PFSK-1 (cell line): ENCODE measurements at regions not wholly inside any gene's neighbourhood (a gene's known extent, or its start where the extent isn't known, plus 50 kb on each side); places are given as distances from the start of the nearest gene placed in this dataset.

Source experiments
- FOXP2 ChIP-seq: optimal IDR thresholded peaks from 2 replicates; pipeline ENCODE3; 2011; ENCODE audit warnings: borderline replicate concordance, control low read depth, inconsistent platforms; ENCODE audit not compliant: insufficient read depth; ENCODE audit errors: extremely low read length, extremely low read depth
- POLR2AphosphoS5 ChIP-seq: IDR thresholded peaks from 2 replicates; pipeline ENCODE4 v1.6.1; 2012; ENCODE audit warnings: low read depth, mild to moderate bottlenecking, control low read depth, low read length, moderate library complexity
- REST ChIP-seq, 2 experiments: IDR thresholded peaks; 2 replicates each; pipeline versions ENCODE4 v1.6.1 to v1.8.0; 2011 to 2012; ENCODE audit warnings: low read depth in 2 of 2, low read length in 2 of 2, control low read depth in 1 of 2, inconsistent platforms in 1 of 2, mild to moderate bottlenecking in 1 of 2, moderate library complexity in 1 of 2; ENCODE audit not compliant: insufficient read depth in 1 of 2
- SIN3A ChIP-seq: IDR thresholded peaks from 2 replicates; pipeline ENCODE4 v1.6.1; 2012; ENCODE audit warnings: mild to moderate bottlenecking, low read length, moderate library complexity, borderline replicate concordance; ENCODE audit not compliant: insufficient read depth
- TAF1 ChIP-seq: IDR thresholded peaks from 2 replicates; pipeline ENCODE4 v1.6.1; 2012; ENCODE audit warnings: low read length, control low read depth, borderline replicate concordance; ENCODE audit not compliant: insufficient read depth

GRCh38 chr2:84271977-84272376 lies 187.1 kb downstream of the SUCLG1 start:
- no peak for TF ChIP-seq POLR2AphosphoS5
- TF ChIP-seq FOXP2 = no peak
- no peak for TF ChIP-seq TAF1
- no peak for TF ChIP-seq REST (IDR thresholded peaks at IDR 0.05; ENCODE audit: insufficient read depth in 1 of 2, low read depth in 2 of 2, low read length in 2 of 2)
- TF ChIP-seq SIN3A = no peak

GRCh38 chr2:84257831-84258230 lies 201.2 kb downstream of the SUCLG1 start:
- TF ChIP-seq TAF1 (no peak), FOXP2 (no peak), REST (IDR thresholded peaks at IDR 0.05; ENCODE audit: insufficient read depth in 1 of 2, low read depth in 2 of 2, low read length in 2 of 2) (no peak), SIN3A (no peak), POLR2AphosphoS5 (no peak)

DNA sequence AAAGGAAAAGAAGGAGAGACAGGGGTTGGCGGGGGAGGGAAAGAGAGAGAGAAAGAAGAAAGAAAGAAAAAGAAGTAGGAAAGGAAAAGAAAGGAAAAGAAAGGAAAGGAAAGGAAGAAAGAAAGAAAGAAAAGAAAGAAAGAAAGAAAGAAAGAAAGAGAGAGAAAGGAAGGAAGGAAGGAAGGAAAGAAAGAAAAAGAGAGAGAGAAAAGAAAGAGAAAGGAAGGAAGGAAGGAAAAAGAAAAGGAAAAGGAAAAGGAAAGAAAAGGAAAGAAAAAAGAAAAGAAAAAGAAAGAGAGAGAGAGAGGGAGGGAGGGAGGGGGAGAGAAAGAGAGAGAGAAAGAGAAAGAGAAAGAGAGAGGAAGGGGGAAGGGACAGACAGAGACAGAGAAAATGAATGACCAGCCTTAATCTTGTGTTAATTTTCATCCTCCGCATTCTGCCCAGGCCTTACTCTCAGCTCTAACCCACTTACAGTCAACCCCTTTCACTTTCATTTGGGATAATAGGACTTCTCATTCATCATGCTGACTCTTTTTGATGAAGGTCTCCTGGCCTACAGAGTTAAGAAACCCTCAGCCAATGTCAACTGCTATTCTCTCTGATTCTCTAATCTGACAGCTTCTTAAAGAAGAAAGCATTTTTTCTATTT lies 207.3 kb downstream of the SUCLG1 start:
- TF ChIP-seq POLR2AphosphoS5 (no peak), TAF1 (no peak), SIN3A (no peak), REST (IDR thresholded peaks at IDR 0.05; ENCODE audit: insufficient read depth in 1 of 2, low read depth in 2 of 2, low read length in 2 of 2) (no peak), FOXP2 (no peak)

GRCh38 chr2:84249140-84249539 lies 209.9 kb downstream of the SUCLG1 start:
- TF ChIP-seq SIN3A = no peak
- TF ChIP-seq REST (IDR thresholded peaks at IDR 0.05; ENCODE audit: insufficient read depth in 1 of 2, low read depth in 2 of 2, low read length in 2 of 2) = no peak
- TF ChIP-seq POLR2AphosphoS5 = no peak
- TF ChIP-seq FOXP2 = no peak
- no peak for TF ChIP-seq TAF1

- TF ChIP-seq FOXP2 (no peak), REST (IDR thresholded peaks at IDR 0.05; ENCODE audit: insufficient read depth in 1 of 2, low read depth in 2 of 2, low read length in 2 of 2) (no peak)
Observed at GRCh38 chr2:84247532-84247931, 211.5 kb downstream of the SUCLG1 start.
